Endothelial cell of umbilical vein (primary cell): ENCODE measurements at regions not wholly inside any gene's neighbourhood (a gene's known extent, or its start where the extent isn't known, plus 50 kb on each side); places are given as distances from the start of the nearest gene placed in this dataset.
"Not testable (repeated sequence)": the region's sequence is repeated elsewhere in the genome, so short reads cannot be mapped to it uniquely, and the experiment has no call there.

Source experiments
- BruUV-seq: library from RNA; stranded (reverse); fragments of 400-500 nt; replicated peaks from 2 replicates; lab custom pipeline; 2021; lab: Mats Ljungman, UMichigan
- CTCF ChIA-PET: fragments of 300-600, 350-600 bp; sonication (Branson Sonifier 250); formaldehyde crosslinking; loops from one replicate; lab custom pipeline; 2021; ENCODE audit warnings: antibody characterized with exemption, inconsistent platforms; lab: Charles Lee
- POLR2A ChIA-PET: fragments of 300-600, 350-600 bp; sonication (Branson Sonifier 250); formaldehyde crosslinking; loops from one replicate; lab custom pipeline; 2021; ENCODE audit warnings: antibody characterized with exemption, inconsistent platforms; lab: Charles Lee
- DNase-seq: peaks from one replicate; pipeline ENCODE4 v3.0.0-alpha.2; 2011; ENCODE audit warnings: low read depth, low spot score
- FAIRE-seq: peaks from 2 replicates; lab custom pipeline; 2011; peaks lifted over from hg19 to GRCh38; lab: Jason Lieb, UNC
- H2AFZ ChIP-seq: 2 replicates; pipeline ENCODE4 v1.6.0; 2012; ENCODE audit warnings: low read depth, low read length, control low read depth, inconsistent platforms
- H3K27ac ChIP-seq: 2 replicates; pipeline ENCODE4 v1.5.1; 2011; ENCODE audit warnings: low read depth, mild to moderate bottlenecking, control low read depth, low read length, moderate library complexity; ENCODE audit not compliant: insufficient read depth
- H3K27me3 ChIP-seq, 2 experiments: 2 replicates each; pipeline versions ENCODE4 v1.6.0 to v1.6.1; 2011; ENCODE audit warnings: low read length in 2 of 2, mixed read lengths in 1 of 2; ENCODE audit not compliant: control insufficient read depth in 2 of 2, insufficient read depth in 2 of 2
- H3K36me3 ChIP-seq, 2 experiments: 2 replicates in 1 of 2; 3 replicates in 1 of 2; pipeline ENCODE4 v1.5.1; 2011; ENCODE audit warnings: low read length in 2 of 2, mild to moderate bottlenecking in 1 of 2, moderate library complexity in 1 of 2; ENCODE audit not compliant: control insufficient read depth in 2 of 2, insufficient read depth in 2 of 2; ENCODE audit errors: extremely low read depth in 1 of 2
- H3K4me1 ChIP-seq: 3 replicates; pipeline ENCODE4 v1.5.1; 2011; ENCODE audit warnings: mild to moderate bottlenecking, low read length; ENCODE audit not compliant: control insufficient read depth, insufficient read depth; ENCODE audit errors: extremely low read depth
- H3K4me2 ChIP-seq: 2 replicates; pipeline ENCODE4 v1.6.1; 2011; ENCODE audit warnings: low read length, control low read depth, mixed read lengths; ENCODE audit not compliant: insufficient read depth
- H3K4me3 ChIP-seq, 3 experiments: fragments of 200-600 bp in 1 of 3; sonication (generic), shearing (Covaris generic) in 1 of 3; replicated peaks in 1 of 3; 2 replicates each; pipeline ENCODE4 v1.5.1; 2011 to 2016; ENCODE audit warnings: control low read depth in 3 of 3, low read length in 3 of 3, mild to moderate bottlenecking in 2 of 3, inconsistent platforms in 1 of 3, low read depth in 1 of 3, moderate library complexity in 1 of 3; ENCODE audit not compliant: insufficient read depth in 1 of 3
- H3K79me2 ChIP-seq: 2 replicates; pipeline ENCODE4 v1.6.0; 2012; ENCODE audit warnings: low read length, inconsistent platforms; ENCODE audit not compliant: control insufficient read depth, insufficient read depth
- H3K9ac ChIP-seq: replicated peaks from 2 replicates; pipeline ENCODE3; 2011; ENCODE audit warnings: low read length, control low read depth; ENCODE audit not compliant: insufficient read depth; ENCODE audit errors: extremely low read depth
- H3K9me1 ChIP-seq: replicated peaks from 3 replicates; pipeline ENCODE4 v1.6.0; 2011; ENCODE audit warnings: mild to moderate bottlenecking, low read length; ENCODE audit not compliant: control insufficient read depth, insufficient read depth; ENCODE audit errors: extremely low read depth
- H3K9me3 ChIP-seq: replicated peaks from 2 replicates; pipeline ENCODE4 v1.5.1; 2012; ENCODE audit warnings: low read length, inconsistent platforms; ENCODE audit not compliant: control insufficient read depth, insufficient read depth
- H4K20me1 ChIP-seq: replicated peaks from 2 replicates; pipeline ENCODE3; 2011; ENCODE audit warnings: mild to moderate bottlenecking, low read length; ENCODE audit not compliant: control insufficient read depth, insufficient read depth; ENCODE audit errors: extremely low read depth
- POLR2A ChIP-seq: IDR thresholded peaks from 2 replicates; pipeline ENCODE4 v1.6.1; 2012; ENCODE audit warnings: low read depth, mild to moderate bottlenecking, control low read depth, low read length
- dilution Hi-C: fragments of 300-500 bp; cut with MboI; formaldehyde crosslinking; loops from one replicate; pipeline ENCODE4 v1.15.0; 2019; ENCODE audit warnings: low sequenced_read_pairs; ENCODE audit not compliant: extremely low pct_ligation_motif_present
- intact Hi-C: fragments of 100-400 bp; cut with micrococcal nuclease; formaldehyde crosslinking; loops from one replicate; pipeline ENCODE4 v1.10.0; 2022
- TF ChIP-seq, protein P1 (sequence below): IDR thresholded peaks from 2 replicates; pipeline ENCODE4 v1.6.1; 2011; ENCODE audit not compliant: insufficient read depth, insufficient read length

- Histone ChIP-seq H3K79me2 (no peaks in the 10 kb centered on the region), H3K4me3 (no peak overlapping the region), H3K27me3 (no peaks in the 10 kb centered on the region), H3K36me3 (no peaks in the 10 kb centered on the region), H3K9me3 (peaks cover 7% of the 10 kb centered on the region), H3K9ac (no peak overlapping the region), H3K4me1 (no peaks in the 10 kb centered on the region), H4K20me1 (no peaks in the 10 kb centered on the region), H3K4me2 (no peak overlapping the region), H3K9me1 (no peaks in the 10 kb centered on the region), H2AFZ (no peak overlapping the region), H3K27ac (no peak overlapping the region)
- TF ChIP-seq POLR2A, result no peak
- TF ChIP-seq, protein P1, sequence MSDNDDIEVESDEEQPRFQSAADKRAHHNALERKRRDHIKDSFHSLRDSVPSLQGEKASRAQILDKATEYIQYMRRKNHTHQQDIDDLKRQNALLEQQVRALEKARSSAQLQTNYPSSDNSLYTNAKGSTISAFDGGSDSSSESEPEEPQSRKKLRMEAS, result no peak
- BruUV-seq, result no TSS peak
- ChIA-PET CTCF (no interaction called here), POLR2A (no interaction called here)
- intact Hi-C loops, result no loop called here
- no peak for FAIRE-seq
- dilution Hi-C loops, result no loop called here
- no peak for DNase-seq
Measured at GRCh38 chr16:17038415-17038814, 432.3 kb downstream of the XYLT1 start.

- H3K4me2 ChIP-seq, DNase-seq, H3K27ac ChIP-seq, H3K36me3 ChIP-seq, H3K79me2 ChIP-seq, dilution Hi-C loops, H3K4me1 ChIP-seq, H2AFZ ChIP-seq, CTCF ChIA-PET, H3K27me3 ChIP-seq, POLR2A ChIA-PET, H3K4me3 ChIP-seq, intact Hi-C loops, H3K9me3 ChIP-seq, H3K9ac ChIP-seq, H4K20me1 ChIP-seq, H3K9me1 ChIP-seq, BruUV-seq, FAIRE-seq: not testable (repeated sequence)
Measured at GRCh38 chr16:17049109-17049508, 421.7 kb downstream of the XYLT1 start.
